ENCODE measurements at regions not wholly inside any gene's neighbourhood (a gene's known extent, or its start where the extent isn't known, plus 50 kb on each side); places are given as distances from the start of the nearest gene placed in this dataset.
"Not testable (repeated sequence)": the region's sequence is repeated elsewhere in the genome, so short reads cannot be mapped to it uniquely, and the experiment has no call there.

DNA sequence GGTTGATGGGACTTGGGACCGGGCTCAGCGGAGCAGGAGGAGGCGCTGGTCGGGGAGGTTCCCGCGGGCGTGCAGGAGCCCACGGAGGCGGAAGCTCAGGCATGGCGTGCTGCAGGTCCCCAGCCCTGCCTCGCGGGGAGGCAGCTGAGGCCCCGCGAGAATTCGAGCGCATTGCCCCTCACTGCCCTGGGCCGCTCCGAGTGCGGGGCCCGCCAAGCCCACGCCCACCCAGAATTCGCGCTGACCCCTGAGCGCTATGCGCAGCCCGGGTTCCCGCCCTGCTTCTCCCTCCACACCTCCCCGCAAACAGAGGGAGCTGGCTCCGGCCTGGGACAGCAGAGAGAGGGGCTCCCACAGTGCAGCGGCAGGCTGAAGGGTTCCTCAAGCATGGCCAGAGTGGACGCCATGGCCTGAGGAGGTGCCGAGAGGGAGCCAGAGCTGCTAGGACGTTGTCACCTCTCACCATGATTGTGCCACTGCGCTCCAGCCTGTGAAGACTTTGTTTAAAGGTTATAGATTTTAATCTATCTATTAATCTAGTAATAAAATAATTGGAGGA, 357.2 kb upstream of the RGPD4 start:
- no peak for DNase-seq

DNA sequence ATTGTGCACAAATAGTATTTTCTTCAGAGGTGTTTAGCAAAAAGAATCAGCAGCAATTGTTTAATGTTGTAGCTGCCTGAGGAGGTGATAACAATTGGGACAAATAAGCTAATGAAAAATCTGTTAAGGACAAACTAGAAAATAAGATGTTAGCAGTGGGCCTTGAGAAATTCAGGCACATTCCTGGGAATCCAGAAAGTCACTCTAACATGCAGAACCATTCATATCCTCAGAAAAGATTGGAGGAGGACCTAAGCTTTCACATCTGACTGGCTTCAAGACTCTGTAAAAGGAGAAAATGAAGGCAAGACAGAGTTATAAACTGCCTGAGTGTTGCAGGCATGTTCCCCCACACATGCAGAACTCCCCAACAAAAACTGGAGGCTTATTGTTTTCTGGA, 353.5 kb upstream of the RGPD4 start:
- DNase-seq = no peak

DNA sequence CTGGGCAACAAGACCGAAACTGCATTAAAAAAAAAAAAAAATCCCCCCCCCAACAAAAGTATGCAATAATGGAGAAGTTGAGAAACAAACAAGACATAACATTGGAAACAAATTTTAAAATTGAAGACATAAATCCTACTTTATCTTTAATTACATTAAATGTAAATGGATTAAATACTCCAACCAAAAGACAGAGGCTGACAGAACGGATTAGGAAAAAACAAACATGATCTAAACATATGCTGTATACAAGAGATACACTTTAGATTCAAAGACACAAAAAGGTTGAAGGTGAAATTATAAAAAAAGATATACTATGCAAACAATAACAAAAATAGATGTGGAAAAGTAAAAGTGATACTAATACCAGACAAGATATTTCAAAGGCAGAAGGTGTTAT, 350.8 kb upstream of the RGPD4 start:
- no peak for DNase-seq

DNA sequence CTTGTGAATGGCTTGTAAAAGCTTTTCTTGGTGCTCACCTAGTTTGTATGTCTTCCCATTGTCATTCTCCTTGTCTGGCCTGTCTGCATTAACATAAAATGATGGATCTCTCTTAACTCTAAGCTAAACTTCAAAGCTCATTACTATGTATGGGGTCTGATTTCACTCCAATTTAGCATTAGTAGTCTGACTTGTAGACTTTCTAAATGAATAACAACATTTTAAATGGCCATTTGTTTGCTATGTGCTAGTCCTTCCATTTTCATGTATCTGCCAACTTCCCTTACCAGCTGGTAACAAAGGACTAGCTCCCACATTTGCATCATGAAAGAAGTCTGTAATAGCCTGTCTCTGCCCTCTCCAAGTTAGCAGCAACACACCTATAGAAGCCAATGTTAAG, 324.2 kb upstream of the RGPD4 start:
- DNase-seq = no peak

DNA sequence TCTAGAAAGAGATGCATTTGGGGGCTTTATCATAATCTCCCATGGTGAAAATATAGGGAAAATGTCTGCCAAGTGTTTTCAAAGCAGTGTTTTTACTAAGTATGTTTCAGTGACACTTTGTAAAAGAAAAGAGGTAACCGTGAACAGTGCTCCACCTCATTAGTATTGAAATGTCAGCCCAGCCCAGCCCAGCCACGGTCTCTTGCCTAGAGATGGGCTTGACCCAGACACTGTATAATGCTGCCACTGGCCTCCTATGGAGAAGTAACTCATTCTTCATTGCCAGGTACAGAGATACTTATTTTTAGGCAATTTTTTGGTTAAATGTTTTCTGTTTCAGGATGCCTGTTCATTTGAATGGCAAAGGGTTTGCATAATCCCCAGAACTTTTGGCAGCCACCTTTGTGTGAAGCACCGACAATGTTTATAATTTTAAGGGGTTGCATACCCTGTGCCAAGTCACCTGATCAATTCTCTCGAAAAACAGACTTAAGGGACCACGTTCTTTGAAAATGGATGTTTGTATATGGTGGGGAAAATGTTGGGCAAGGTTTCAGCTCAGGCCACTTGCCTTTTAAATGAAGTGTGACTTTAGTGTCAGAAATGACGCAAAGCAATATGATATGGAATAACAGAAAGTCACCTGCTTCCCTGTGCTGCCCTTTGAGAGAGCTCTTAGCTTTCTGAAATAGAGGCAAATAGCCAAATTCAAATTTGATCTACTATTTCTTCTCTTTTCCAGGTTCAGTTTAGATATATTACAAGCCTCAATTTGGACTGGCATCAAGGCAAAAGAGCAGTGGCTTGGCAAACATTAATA, 314.5 kb upstream of the RGPD4 start:
- no peak for DNase-seq

GRCh38 chr2:107525406-107525805, 301.3 kb upstream of the RGPD4 start:
- no peak for DNase-seq

GRCh38 chr2:107529146-107529545, 297.5 kb upstream of the RGPD4 start:
- DNase-seq = peak; percentile 42

GRCh38 chr2:107530046-107530445, 296.6 kb upstream of the RGPD4 start:
- no peak for DNase-seq

DNA sequence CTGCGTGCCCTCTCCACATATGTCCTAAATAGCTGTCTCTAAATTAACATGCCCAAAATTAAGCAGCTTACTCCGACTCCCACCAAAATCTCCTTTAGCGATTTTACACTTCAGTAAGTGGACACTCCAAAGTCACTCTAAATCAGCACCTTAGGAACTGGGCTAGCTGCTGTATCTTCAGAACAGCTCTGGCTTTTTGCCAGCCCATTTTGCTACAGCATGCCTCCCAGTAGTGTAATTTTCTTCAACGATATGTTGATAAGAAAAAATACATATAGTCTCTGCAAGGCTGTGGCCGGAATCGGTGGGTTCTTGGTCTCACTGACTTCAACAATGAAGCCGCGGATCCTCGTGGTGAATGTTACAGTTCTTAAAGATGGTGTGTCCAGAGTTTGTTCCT, 291.8 kb upstream of the RGPD4 start:
- DNase-seq = no peak

GRCh38 chr2:107535905-107536689, 290.6 kb upstream of the RGPD4 start:
- not testable (repeated sequence) for DNase-seq

DNA sequence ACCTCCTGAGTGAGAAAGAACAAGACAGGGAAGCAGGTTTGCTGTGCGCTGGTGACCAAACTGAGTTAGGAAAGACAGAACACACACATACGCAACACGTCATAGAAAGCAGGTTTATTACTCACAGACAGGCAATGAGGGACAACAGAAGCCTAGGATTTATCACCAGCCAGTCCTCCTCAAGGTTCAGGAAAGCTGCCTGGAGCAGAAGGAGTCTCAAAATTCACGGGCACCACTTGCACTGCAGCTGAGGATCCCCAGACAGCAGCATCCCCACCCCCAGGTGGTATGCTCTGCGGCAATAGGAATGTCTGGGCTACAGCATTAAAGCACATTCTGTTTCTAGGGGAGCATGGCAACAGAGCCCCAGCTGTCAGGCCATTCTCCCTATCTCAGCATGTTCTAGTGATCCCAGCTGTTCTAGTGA, 284.4 kb upstream of the RGPD4 start:
- DNase-seq = no peak

DNA sequence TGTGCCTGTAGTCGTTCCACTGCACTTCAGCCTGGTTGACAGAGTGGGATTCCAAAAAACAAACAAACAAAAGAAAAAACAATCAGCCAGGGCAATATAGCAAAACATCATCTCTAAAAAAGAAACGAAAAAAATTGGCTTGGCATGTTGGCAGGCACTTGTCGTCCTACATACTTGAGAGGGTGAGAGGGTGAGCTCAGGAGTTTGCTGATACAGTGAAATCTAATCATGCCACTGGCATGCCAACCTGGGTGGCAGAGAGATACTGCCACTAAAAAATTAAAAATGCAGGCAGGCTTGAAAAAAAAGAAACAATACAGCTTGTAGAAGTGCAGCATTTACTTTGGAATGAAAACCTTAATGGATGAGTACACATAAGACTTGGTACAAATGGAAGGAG, 282.9 kb upstream of the RGPD4 start:
- DNase-seq = no peak

DNA sequence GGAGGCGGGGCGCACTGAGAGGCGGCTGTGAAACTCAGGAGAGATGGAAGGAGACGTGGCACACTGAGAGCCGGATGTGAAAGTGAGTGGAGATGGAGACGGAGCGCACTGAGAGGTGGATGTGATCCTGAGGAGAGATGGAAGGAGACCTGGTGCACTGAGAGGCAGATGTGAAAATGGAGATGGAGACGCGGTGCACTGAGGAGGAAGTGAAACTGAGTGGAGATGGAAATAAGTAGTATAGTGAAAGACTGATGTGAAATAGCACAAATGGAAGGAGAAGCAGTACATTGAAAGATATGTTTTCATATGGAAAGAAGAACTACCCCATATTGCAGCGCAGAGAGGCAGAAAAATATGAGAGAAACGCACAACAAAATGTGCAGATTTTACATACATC, 281.6 kb upstream of the RGPD4 start:
- no peak for DNase-seq

DNA sequence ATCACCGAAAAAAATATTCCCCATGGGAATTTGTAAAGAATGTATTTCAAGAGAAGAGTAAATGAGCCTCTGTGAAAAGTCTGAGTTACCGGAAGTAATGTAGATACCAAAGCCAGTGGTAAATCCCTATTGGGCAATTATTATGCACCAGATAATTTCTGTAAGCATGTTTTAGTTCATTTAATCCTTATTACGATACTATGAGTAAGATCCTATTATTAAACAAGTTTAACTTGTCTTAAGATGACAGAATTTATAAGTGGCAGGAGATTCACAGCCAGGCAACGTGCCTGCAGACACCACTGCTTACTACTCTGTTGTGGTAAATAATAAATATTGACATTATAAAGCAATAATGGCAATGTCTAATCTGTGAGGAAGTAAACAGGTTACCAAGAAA, 280.8 kb upstream of the RGPD4 start:
- no peak for DNase-seq

GRCh38 chr2:107548216-107548615, 278.5 kb upstream of the RGPD4 start:
- DNase-seq = no peak

GRCh38 chr2:107553046-107553445, 273.6 kb upstream of the RGPD4 start:
- DNase-seq = no peak

- no peak for DNase-seq
Measured at GRCh38 chr2:107553539-107553938, 273.2 kb upstream of the RGPD4 start.

- DNase-seq = no peak
Measured at GRCh38 chr2:107556038-107556627, 270.6 kb upstream of the RGPD4 start.

DNA sequence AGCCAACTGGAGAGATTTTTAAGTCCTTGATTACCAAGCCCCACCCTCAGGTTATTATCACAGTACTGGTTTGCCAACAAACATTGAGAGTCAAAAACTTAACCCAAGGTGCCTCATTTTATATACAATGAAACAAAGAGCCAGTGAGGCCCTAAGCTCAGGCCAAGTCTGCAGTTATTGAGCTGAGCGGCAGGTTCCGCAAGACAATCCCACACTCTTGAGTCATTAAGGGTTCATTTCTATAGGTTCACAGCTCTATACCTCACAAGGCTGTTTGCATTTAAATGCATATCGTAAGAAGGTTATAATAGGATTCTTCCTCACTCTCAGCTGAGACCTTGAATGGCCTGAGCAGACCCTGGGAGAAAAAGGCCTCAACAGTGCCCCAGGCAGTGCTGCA, 268.4 kb upstream of the RGPD4 start:
- no peak for DNase-seq

GRCh38 chr2:107569496-107569895, 257.2 kb upstream of the RGPD4 start:
- no peak for DNase-seq

- no peak for DNase-seq
Measured at GRCh38 chr2:107570876-107571275, 255.8 kb upstream of the RGPD4 start.

DNA sequence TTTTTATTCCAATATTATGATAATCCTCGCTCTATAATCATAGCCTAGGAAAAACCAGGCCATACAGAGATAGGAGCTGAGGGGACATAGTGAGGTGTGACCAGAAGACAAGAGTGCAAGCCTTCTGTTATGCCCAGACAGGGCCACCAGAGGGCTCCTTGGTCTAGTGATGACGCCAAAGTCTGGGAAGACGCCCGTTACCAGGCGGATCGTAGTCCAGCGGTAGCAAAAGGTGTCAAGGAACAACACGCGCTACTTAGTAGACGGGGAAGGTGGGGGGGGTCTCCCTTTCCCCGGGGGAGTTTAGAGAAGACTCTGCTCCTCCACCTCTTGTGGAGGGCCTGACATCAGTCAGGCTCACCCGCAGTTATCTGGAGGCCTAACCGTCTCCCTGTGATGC, 253.8 kb upstream of the RGPD4 start:
- not testable (repeated sequence) for DNase-seq

GRCh38 chr2:107576991-107577390, 249.7 kb upstream of the RGPD4 start:
- DNase-seq = no peak

GRCh38 chr2:107582487-107582886, 244.2 kb upstream of the RGPD4 start:
- DNase-seq = no peak
